ENCODE measurements at regions not wholly inside any gene's neighbourhood (a gene's known extent, or its start where the extent isn't known, plus 50 kb on each side); places are given as distances from the start of the nearest gene placed in this dataset.
"Not testable (repeated sequence)": the region's sequence is repeated elsewhere in the genome, so short reads cannot be mapped to it uniquely, and the experiment has no call there.

DNA sequence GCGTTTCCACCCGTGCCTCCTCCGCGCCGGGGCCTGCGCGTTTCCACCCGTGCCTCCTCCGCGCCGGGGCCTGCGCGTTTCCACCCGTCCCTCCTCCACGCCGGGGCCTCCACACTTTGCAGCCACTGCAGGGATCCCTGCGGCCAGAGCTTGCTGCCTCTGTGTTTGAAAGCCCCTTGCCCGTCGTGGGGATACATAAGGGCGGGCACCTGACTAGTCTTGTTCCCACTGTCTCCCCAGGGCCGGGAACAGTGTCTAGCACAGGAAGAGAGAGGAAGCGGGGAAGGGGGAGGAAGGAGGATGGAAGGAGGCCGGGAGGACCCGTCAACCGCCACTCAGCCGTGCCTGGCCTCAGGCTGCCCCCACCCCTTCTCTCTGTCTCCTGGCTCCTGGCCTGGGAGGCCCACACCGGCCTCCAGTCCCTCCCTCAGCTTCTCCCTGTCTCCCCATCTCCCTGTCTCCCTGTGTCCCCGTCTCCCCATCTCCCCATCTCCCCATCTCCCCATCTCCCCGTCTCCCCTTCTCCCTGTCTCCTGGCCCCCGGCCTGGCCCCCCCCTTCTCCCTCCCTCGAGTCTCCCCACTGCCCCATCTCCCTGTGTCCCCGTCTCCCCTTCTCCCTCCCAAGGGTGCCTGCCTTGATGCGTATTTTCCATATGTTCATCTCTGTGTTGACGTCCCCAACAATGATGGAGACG lies 155.6 kb upstream of the ZNF469 start:
- DNase-seq (ENCODE audit: low read depth in 4 of 4, low spot score in 1 of 4) = not testable (repeated sequence)

DNA sequence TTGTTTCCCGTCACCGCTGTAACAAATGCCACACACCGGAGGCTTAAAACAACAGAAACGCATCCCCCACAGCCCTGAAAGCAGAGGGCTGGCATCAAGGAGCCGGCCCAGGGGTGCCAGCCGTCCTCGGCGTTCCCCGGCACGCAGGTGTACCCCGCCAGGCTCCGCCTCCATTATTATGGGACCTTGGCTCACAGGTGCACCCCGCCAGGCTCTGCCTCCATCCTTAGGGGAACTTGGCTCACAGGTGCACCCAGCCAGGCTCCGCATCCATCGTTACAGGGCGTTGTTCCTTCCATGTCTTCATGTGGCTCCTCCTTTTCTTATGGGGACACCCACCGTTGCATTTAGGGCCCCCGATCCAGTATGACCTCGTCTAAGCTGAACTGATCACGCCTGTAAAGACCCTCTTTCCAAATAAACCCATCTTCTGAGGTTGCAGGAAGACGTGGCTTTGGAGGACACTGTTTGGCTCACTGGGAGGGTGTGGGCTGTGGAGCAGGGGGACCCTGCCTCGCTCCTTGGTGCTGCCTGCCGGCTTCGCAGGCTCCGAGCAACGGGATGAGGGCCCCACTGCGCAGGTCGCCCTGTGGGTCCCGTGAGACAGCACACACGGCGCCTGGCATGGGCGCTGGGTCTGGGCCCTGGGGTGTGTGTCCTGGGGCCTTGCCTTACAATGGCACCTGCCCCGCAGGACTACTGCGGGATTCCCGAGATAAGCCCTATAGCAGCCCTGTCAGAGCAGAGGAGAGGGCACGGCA lies 154.9 kb upstream of the ZNF469 start:
- DNase-seq (ENCODE audit: low read depth in 4 of 4, low spot score in 1 of 4) = not testable (repeated sequence)

DNA sequence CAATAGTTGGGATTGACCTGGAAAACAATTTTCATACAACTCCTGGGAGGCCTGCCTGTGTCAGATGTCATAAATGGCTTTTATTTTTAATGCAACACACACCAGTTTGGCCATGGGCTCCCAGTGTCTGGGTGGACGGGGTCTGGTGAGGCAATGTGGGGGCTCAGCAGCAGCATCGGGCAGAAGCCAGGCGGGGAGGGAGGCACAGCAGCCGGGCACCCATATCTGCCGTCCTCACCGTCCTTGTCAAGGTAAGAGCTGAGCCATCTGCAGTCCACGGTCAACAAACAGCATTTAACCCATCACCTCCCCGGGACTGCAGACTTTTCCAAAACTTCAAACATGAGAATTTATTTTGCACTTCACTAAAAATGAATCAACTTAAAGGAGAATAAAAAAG lies 154.0 kb upstream of the ZNF469 start:
- not testable (repeated sequence) for DNase-seq (ENCODE audit: low read depth in 4 of 4, low spot score in 1 of 4)

DNA sequence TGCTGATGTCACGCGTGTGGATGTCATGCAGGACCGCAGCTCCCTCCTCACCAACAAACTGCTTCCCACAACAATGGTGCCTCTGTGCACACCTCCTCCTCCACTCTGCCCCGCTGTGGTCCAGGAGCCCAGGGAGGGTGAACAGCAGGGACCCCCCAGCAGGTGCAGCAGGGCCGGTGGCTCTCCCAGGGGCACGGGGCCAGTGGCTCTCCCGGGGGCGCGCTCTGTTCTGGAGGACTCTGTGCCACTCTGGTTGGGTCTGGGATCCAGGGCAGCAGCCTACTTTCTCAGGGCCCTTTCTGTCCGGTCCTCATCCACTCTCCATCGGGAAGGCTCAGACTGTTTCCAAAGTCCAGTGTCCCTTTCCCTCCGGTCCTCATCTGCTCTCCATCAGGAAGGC lies 153.0 kb upstream of the ZNF469 start:
- not testable (repeated sequence) for DNase-seq (ENCODE audit: low read depth in 4 of 4, low spot score in 1 of 4)

DNA sequence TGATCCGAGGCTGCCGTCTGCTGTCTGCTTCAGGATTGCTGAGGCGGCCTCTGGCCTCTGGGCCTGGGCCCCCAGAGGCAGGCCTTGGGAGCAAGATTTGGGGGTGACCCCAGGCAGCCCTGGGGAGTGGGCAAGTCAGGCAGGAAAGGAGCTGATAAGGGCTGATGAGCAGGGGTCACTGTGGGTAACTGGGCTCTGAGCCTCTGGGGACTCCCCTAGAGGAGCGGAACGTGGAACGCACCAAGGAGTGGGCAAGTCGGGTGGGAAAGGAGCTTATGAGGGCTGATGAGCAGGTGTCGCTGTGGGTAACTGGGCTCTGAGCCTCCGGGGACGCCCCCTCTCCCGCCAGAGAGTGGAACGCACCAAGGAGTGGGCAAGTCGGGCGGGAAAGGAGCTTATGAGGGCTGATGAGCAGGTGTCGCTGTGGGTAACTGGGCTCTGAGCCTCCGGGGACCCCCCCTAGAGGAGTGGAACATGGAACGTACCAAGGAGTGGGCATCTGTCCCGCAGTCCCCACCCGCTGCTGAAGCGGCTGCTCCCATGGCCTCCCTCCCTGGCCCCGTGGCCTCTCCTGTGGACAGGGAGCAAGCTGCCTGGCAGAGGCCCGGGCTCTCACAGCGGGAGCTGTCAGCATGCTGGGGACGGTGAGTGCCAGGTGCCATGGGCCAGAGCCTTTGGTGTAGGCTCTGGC lies 152.3 kb upstream of the ZNF469 start:
- not testable (repeated sequence) for DNase-seq (ENCODE audit: low read depth in 4 of 4, low spot score in 1 of 4)

DNA sequence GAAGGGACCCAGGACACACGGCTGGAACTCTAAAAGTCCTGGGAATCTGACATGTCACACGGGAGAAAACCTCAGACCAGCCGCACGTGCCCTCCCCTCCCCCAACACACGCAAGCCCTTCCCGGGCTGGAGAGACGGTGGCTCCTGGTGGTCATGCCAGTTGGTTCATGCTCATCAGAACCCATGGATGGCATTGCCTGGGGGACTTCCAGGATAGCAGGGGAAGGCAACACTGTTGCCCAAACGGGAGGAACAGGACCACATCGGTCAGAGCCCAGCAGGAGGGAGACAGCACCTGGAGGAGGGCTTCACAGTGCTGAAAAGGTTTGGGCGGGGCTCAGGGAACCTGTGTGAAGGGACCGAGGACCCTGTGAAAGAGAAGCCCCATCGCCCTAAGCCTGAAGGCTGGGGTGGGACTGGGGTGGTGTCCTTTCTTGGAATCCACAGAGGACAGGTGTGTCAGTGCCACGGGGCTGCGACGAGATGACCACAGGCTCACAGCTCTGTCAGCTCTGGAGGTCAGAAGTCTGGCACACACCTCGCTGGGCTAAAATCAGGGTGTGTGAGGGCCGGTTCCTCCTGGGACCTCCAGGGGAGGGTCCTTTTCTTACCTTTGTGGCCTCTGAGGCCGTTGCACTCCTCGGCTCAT lies 151.7 kb upstream of the ZNF469 start:
- not testable (repeated sequence) for DNase-seq (ENCODE audit: low read depth in 4 of 4, low spot score in 1 of 4)

DNA sequence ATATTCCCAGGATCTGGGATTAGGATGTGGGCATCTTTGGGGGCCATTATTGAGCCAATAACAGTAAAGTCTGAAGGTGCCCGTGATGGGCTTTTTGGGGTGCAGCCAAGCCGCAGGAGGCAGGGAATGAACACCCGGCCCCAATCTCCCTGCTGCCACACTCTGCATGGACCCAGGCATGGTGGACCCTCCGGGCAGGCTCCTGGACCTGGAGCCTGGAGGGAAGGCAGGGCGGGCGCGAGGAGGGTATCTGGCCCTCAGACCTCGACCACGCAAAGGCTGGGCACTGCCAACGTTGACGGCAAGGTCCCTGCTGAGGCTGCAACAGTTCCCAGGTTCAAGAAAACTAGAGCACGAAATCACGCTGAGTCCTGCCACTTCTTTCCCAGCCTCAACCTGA lies 150.9 kb upstream of the ZNF469 start:
- not testable (repeated sequence) for DNase-seq (ENCODE audit: low read depth in 4 of 4, low spot score in 1 of 4)

DNA sequence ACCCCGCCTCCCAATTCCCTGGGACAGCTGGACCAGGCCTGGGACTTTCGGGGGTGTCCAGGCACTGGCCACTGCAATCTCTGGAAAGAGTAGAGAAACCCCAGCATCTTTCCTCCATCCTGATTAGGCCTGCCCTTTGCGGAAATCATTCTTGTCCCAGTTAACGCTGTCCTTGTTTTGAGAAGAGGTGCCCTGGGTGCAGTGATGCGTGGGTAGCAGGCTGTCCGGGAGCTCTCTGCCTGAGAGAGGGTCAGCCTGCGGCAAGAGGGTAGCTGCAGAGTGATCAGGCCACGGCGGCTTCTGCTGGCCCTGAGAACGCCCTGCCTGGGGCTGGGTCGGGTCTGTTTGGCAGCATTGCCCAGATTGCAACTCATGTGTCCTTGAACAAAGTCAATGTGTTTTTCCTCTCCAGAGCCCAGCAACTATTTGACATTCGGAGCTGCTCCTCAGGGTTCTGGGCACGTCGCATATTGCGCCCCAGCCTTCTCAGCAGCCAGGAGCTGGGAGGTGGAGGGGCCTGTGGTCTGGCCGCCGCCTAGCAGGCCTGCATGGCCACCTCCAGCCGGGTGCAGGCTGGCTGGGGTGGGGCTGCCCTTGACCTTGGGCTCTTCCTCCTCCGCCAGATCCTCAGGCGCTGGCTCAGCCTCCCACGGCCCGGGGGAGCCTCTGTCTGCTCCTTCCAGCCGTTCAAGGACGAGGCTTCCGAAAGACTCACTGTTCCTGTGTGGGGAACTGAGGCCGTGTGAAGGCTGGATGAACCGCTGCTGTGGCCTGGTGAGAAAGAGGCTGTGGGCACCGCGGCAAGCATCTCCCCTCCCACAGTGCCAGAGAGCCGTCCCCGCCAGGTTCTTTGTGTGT lies 150.1 kb upstream of the ZNF469 start:
- not testable (repeated sequence) for DNase-seq (ENCODE audit: low read depth in 4 of 4, low spot score in 1 of 4)

DNA sequence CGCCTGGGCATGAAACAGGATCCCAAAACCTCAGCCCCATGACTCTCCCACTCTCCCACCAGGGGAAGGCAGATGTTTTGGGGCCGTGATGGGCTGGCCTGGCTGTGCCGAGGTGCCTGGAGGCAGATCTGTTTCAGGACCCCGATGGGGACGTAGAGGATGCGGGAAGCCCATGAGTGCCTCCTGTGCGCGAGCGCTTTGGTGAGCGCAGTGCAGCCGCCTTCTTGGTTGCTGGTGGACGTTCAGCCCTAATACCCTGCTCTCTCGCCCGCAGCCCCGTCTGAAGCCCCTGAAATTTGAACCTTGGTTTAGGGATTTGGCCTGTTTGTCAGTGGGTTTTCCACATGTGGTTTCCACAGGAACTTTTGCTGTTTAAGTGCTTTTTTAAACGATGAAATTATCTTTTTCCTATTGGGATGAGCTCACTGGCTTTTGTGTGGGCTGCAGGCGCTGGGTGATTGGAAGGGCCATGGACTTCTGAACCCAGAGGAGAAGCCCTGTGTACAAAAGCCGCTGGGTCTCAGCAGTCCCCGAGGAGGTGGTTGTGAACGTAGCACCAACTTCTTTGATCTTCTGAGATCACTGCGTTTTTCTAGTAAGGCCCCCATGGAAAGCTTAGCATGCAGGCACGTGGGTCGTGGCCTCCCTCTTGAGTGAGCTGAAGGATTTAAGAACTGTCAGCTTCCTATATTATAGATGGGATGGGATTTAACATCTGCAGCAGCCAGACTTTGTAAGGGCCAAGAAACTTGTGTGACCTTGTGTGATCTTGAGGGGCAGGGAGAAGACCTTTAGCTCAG lies 148.9 kb upstream of the ZNF469 start:
- not testable (repeated sequence) for DNase-seq (ENCODE audit: low read depth in 4 of 4, low spot score in 1 of 4)

DNA sequence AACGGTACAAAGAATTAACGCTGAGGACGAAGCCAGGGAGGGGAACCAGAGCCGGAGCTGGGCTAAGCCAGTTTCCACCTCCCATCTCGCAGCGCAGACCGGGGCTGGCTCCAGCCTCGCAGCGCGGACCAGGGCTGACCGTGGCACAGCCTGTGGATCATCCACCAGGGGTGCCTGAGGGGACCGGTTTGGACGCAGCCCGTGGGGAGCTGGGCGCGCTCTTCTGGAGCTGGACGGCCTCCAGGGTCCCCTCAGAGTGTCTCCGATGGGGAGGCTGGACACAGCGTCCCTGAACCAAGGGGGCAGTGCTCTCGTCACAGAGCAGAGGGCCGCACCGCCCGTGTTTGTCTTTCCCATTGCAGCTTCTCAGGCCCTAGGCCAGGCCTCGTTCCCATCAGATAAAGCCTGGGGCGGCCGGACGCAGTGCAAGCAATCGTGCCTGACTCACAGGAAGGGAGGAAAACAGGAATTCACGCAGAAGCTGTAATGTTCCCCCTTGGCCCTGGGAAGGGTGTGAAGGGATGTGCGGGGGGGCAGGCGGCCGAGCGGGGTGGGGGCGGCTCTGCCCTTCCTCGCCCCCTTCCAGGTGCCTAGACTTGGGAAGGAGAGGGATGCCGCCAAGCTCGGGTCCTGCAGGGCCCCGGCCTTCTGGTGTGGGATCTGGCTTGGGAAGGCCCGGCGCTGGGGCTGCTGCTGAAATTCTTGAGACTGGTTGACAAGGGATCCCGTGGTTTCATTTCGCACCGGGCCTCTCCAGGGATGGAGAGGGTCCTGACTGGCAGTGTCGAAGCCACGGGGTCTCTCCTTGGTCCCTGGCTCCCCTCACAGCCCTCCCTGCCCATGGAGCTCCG lies 148.1 kb upstream of the ZNF469 start:
- not testable (repeated sequence) for DNase-seq (ENCODE audit: low read depth in 4 of 4, low spot score in 1 of 4)

DNA sequence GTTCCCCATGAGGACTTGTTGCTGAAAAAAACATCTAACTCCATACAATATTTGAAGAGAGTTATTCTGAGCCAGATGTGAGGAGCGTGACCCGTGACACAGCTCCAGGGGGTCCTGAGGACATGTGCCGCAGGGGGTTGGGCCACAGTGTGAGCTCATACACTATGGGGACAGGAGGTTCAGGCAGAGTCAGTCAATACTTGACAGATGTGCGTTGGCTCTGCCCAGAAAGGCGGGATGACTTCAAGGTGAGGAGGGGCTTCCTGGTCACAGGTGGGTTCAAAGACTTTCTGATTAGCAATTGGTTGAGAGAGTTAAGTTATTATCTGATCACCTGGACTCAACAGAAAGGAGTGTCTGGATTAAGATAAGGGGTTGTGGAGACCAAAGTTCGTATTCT lies 147.1 kb upstream of the ZNF469 start:
- DNase-seq (ENCODE audit: low read depth in 4 of 4, low spot score in 1 of 4) = not testable (repeated sequence)

DNA sequence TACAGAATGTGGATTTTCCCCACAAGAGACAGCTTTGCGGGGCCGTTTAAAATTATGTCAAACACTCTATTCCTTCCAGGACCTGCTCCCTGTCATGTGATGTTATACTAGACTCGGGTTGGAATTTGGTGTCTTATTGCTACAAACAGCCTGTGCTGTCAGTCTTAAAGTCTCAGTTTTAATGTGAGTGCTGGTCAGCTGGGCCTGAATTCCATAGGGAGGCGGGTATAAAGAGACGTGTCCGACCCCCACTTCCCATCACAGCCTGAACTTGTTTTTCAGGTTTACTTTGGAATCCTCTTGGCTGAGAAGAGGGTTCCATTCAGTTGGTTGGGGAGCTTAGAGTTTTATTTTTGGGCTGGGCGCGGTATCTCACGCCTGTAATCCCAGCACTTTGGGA lies 146.5 kb upstream of the ZNF469 start:
- not testable (repeated sequence) for DNase-seq (ENCODE audit: low read depth in 4 of 4, low spot score in 1 of 4)

DNA sequence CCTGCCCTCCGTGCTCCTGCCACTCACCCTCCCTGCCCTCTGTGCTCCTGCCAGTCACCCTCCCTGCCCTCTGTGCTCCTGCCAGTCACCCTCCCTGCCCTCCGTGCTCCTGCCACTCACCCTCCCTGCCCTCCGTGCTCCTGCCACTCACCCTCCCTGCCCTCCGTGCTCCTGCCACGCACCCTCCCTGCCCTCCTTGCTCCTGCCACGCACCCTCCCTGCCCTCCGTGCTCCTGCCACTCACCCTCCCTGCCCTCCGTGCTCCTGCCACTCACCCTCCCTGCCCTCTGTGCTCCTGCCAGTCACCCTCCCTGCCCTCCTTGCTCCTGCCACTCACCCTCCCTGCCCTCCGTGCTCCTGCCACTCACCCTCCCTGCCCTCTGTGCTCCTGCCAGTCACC lies 145.4 kb upstream of the ZNF469 start:
- not testable (repeated sequence) for DNase-seq (ENCODE audit: low read depth in 4 of 4, low spot score in 1 of 4)

DNA sequence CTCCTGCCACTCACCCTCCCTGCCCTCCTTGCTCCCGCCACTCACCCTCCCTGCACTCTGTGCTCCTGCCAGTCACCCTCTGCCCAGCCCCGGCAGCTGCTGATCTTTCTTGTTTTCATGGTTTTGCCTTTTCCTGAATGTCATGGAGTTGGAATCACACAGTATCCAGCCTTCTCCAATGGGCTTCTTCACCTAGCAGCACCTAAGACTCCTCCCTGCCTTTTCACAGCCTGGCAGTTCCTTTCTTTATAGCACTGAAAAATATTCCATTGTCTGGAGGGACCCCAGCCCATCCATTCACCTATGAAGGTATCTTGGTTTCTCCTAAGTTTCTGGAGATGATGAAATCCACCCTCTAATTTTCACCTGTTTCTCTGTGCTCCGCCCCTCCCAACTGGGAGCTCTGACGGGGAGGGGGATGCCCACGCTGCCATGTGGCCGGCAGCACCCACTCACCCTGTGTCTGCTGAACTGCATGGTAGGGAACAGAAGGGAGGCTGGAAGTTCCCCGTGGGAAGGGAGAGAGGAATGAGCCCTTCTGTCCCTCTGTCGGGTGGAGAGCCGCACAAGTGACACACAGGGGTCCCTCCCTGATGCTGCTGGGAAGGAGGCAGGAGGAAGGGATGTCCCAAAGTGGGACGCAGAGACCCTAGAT lies 144.9 kb upstream of the ZNF469 start:
- DNase-seq (ENCODE audit: low read depth in 4 of 4, low spot score in 1 of 4) = not testable (repeated sequence)

DNA sequence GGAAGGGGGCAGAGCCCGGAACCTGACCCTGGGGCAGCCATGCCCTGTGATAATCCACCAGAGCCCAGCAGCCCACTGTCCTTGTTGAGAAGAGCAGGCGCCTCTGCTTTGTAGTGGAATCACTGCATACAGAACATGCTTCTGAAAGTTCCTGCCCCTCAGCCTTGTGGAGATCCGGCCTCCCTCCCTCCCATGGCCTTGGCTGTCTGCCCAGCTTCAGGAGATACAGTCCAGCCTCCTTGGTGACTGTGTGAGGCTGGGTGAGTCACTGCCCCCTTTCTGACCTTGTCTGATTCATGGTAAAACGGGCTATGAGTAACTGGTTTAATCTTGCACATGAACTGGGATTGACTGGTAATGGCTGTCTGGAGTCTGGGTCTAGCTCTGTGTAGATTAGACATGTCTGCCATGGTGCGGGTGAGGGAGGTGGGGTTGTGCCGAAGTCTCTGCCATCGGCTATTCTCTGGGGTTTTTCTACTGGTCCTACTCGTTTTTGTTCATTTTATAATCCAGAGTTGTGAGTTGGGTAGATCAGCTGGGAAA lies 144.0 kb upstream of the ZNF469 start:
- peak in 2 of 4 experiments; percentile 20 to 24 for DNase-seq (ENCODE audit: low read depth in 4 of 4, low spot score in 1 of 4)

DNA sequence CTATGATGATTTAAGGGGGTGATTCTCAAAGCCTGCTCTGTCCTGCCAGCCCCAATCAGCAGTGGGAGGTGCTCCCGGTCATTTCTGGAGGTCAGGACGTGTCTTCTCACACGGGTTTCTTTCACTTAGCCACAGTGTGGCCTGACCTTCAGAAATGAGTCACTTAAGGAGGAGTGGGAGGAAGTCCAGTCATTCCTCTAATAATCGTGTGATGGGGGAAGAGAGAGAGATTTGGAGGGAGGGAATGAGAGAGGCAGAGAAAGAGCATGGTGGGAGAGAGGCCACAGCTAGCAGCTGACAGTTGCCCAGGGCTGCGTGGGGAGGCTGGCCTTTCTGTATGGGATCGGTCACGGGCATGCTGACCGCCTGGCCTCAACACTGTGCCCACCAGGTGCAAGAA lies 142.6 kb upstream of the ZNF469 start:
- not testable (repeated sequence) for DNase-seq (ENCODE audit: low read depth in 4 of 4, low spot score in 1 of 4)

DNA sequence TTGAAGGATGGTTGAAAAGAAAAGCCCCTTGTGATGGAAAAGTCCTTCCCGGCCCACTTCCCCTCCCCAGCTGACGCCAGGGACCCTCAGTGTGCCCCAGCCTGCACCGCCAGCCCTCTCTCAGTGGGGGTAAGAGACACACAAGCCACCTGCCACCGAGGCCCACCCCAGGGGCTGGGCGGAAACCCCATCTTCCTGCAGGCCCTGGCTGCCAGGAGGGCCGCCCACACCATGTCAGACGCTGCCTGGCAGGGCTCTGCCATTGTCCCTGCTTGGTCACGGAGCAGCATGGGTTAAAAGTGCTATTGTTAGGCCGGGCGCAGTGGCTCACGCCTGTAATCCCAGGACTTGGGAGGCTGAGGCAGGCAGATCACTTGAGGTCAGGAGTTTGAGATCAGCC lies 142.0 kb upstream of the ZNF469 start:
- DNase-seq (ENCODE audit: low read depth in 4 of 4, low spot score in 1 of 4) = not testable (repeated sequence)
